Panc1 (cell line): ENCODE measurements at regions not wholly inside any gene's neighbourhood (a gene's known extent, or its start where the extent isn't known, plus 50 kb on each side); places are given as distances from the start of the nearest gene placed in this dataset.

Source experiments
- ATAC-seq: fragments of 200-7000 bp; cut with Tn5 transposase; 2 replicates; pipeline ENCODE4 v1.9.1; 2020; ENCODE audit warnings: mild to moderate bottlenecking, moderate library complexity
- BruUV-seq: library from RNA; stranded (reverse); fragments of 400-500 nt; replicated peaks from 2 replicates; lab custom pipeline; 2021; lab: Mats Ljungman, UMichigan
- CTCF ChIA-PET: fragments of 300-600 bp; sonication (Branson Sonifier 250); formaldehyde crosslinking; loops from one replicate; lab custom pipeline; 2022; ENCODE audit warnings: antibody characterized with exemption; lab: Charles Lee
- POLR2A ChIA-PET: fragments of 300-600 bp; sonication (Branson Sonifier 250); formaldehyde crosslinking; loops from one replicate; lab custom pipeline; 2022; ENCODE audit warnings: antibody characterized with exemption; lab: Charles Lee
- DNase-seq: peaks from one replicate; pipeline ENCODE4 v3.0.0-alpha.2; 2010; ENCODE audit warnings: low read depth, low spot score
- H3K27ac ChIP-seq: 2 replicates; pipeline ENCODE4 v1.5.1; 2011; ENCODE audit warnings: mild to moderate bottlenecking, low read length, inconsistent platforms
- H3K27me3 ChIP-seq: fragments of 200-500 bp; sonication (Bioruptor generic); 2 replicates; pipeline ENCODE4 v1.6.0; 2014; ENCODE audit warnings: low read length, inconsistent platforms; ENCODE audit not compliant: control insufficient read depth, insufficient read depth
- H3K36me3 ChIP-seq: fragments of 200-500 bp; sonication (Bioruptor generic); 2 replicates; pipeline ENCODE4 v1.5.1; 2014; ENCODE audit warnings: inconsistent platforms, mild to moderate bottlenecking, low read length, moderate library complexity; ENCODE audit not compliant: control insufficient read depth, insufficient read depth
- H3K4me1 ChIP-seq: 2 replicates; pipeline ENCODE4 v1.5.1; 2011; ENCODE audit warnings: inconsistent platforms, mild to moderate bottlenecking, low read length, moderate library complexity; ENCODE audit not compliant: control insufficient read depth, insufficient read depth
- H3K4me3 ChIP-seq, 2 experiments: 2 replicates each; pipeline ENCODE4 v1.5.1; 2011 to 2012; ENCODE audit warnings: low read depth in 2 of 2, low read length in 2 of 2, mild to moderate bottlenecking in 2 of 2, inconsistent platforms in 1 of 2, moderate library complexity in 1 of 2
- H3K9me3 ChIP-seq: fragments of 200-500 bp; sonication (Bioruptor generic); 2 replicates; pipeline ENCODE4 v1.5.1; 2014; ENCODE audit warnings: low read depth, mild to moderate bottlenecking, inconsistent platforms, low read length, moderate library complexity; ENCODE audit not compliant: control insufficient read depth, insufficient read depth
- POLR2AphosphoS5 ChIP-seq: IDR thresholded peaks from 2 replicates; pipeline ENCODE4 v1.6.1; 2012; ENCODE audit warnings: mild to moderate bottlenecking, low read depth, low read length, moderate library complexity
- REST ChIP-seq, 2 experiments: IDR thresholded peaks; 2 replicates each; pipeline ENCODE4 v1.6.1; 2011 to 2012; ENCODE audit warnings: low read depth in 2 of 2, control low read depth in 1 of 2, low read length in 1 of 2, mild to moderate bottlenecking in 1 of 2, moderate library complexity in 1 of 2; ENCODE audit not compliant: insufficient read depth in 1 of 2
- SIN3A ChIP-seq: IDR thresholded peaks from 2 replicates; pipeline ENCODE4 v1.6.1; 2012; ENCODE audit warnings: low read depth, mild to moderate bottlenecking, low read length, moderate library complexity, borderline replicate concordance; ENCODE audit not compliant: insufficient read depth
- TCF7L2 ChIP-seq: IDR thresholded peaks from 2 replicates; pipeline ENCODE4 v1.6.1; 2011; ENCODE audit warnings: mild to moderate bottlenecking, low read depth, low read length, inconsistent platforms
- in situ Hi-C: cut with HindIII; loops from 2 replicates; pipeline ENCODE4 v1.10.0; 2016; ENCODE audit warnings: low sequenced_read_pairs, low pct_unique_long_range_greater_than_20kb
- intact Hi-C: fragments of 100-400 bp; cut with micrococcal nuclease; formaldehyde crosslinking; loops from one replicate; pipeline ENCODE4 v1.10.0; 2022; ENCODE audit not compliant: unreplicated experiment
- TF ChIP-seq, protein P1 (sequence below): fragments of 450-650 bp; IDR thresholded peaks from 2 replicates; pipeline ENCODE4 v1.5.1; 2017; ENCODE audit warnings: mild to moderate bottlenecking

DNA sequence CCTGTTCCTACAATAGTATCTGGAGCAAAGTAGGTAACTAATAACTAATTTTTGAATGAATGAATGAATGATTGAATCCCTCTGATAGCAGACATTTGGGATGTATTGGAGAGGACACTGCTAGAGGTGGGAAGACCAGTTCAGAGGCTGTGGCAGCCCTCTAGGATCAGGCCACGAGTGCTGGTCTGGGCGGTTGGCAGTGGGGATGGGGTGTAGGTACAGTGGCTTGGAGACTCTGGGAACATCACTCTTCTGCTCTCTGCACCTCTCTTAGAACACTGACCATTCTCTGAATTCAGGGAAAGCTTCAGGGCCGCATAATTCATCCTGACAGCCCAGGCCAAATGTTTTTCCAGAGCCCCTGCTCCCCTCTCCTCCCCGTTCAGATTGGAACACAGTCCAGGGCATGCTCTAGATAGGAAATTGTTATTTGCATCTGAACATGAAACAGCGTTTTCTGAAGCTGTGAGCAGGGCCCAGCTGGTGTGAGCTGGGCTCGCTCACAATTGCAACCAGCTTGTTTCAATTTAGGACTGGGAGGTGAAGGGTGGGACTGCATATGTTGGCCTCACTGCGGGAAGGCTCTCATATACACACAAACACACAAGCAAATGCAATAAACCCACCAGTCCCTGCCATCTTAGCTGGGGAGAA, 253.1 kb upstream of the USP24 start:
- no peak overlapping the region for H3K27ac ChIP-seq
- BruUV-seq = no TSS peak
- no peak overlapping the region for H3K4me3 ChIP-seq
- no peaks in the 10 kb centered on the region; the same call in 1 of the 2 replicates for H3K4me1 ChIP-seq
- intact Hi-C loops (no loop called here), in situ Hi-C loops (no loop called here)
- ChIA-PET POLR2A (no interaction called here), CTCF (no interaction called here)
- no peaks in the 10 kb centered on the region for H3K27me3 ChIP-seq
- no peaks in the 10 kb centered on the region for H3K36me3 ChIP-seq
- no peaks in the 10 kb centered on the region for H3K9me3 ChIP-seq
- ATAC-seq (no peak), DNase-seq (no peak)
- TF ChIP-seq SIN3A (no peak), TCF7L2 (no peak), REST (IDR thresholded peaks at IDR 0.05; ENCODE audit: insufficient read depth in 1 of 2, low read depth in 2 of 2, low read length in 1 of 2) (no peak), POLR2AphosphoS5 (no peak)
- TF ChIP-seq, protein P1, sequence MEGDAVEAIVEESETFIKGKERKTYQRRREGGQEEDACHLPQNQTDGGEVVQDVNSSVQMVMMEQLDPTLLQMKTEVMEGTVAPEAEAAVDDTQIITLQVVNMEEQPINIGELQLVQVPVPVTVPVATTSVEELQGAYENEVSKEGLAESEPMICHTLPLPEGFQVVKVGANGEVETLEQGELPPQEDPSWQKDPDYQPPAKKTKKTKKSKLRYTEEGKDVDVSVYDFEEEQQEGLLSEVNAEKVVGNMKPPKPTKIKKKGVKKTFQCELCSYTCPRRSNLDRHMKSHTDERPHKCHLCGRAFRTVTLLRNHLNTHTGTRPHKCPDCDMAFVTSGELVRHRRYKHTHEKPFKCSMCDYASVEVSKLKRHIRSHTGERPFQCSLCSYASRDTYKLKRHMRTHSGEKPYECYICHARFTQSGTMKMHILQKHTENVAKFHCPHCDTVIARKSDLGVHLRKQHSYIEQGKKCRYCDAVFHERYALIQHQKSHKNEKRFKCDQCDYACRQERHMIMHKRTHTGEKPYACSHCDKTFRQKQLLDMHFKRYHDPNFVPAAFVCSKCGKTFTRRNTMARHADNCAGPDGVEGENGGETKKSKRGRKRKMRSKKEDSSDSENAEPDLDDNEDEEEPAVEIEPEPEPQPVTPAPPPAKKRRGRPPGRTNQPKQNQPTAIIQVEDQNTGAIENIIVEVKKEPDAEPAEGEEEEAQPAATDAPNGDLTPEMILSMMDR = no peak

DNA sequence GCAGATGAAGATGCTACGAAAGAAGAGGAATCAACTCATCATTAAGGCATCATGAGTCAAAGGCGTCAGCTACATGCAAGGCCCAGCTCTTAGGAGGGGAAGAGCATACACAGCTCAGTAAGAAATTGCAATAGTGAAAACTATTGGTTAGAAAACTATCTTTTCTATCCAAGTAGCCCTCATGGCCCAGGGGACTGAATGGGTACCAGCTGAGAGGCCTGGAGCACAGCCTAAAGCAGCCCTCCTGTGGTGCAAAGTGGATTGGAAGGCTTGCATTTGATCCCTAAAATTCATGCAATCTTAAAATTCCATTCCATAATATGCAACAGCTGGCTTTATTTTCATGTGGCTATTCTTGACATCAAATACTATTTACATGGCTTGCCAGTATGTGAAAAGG, 251.8 kb upstream of the USP24 start:
- ATAC-seq = no peak
- BruUV-seq = no TSS peak
- POLR2A ChIA-PET = no interaction called here

More for the DNA sequence above, 251.8 kb upstream of the USP24 start:
- Histone ChIP-seq H3K36me3 (no peaks in the 10 kb centered on the region), H3K4me3 (no peak overlapping the region), H3K9me3 (no peaks in the 10 kb centered on the region), H3K4me1 (no peaks in the 10 kb centered on the region), H3K27me3 (no peaks in the 10 kb centered on the region), H3K27ac (no peak overlapping the region)
- intact Hi-C loops (no loop called here), in situ Hi-C loops (no loop called here)
- TF ChIP-seq POLR2AphosphoS5 (no peak), REST (IDR thresholded peaks at IDR 0.05; ENCODE audit: insufficient read depth in 1 of 2, low read depth in 2 of 2, low read length in 1 of 2) (no peak), SIN3A (no peak), TCF7L2 (no peak)
- TF ChIP-seq, protein P1 = no peak
- CTCF ChIA-PET = no interaction called here
- DNase-seq = no peak
